ENCODE measurements at regions not wholly inside any gene's neighbourhood (a gene's known extent, or its start where the extent isn't known, plus 50 kb on each side); places are given as distances from the start of the nearest gene placed in this dataset.

DNA sequence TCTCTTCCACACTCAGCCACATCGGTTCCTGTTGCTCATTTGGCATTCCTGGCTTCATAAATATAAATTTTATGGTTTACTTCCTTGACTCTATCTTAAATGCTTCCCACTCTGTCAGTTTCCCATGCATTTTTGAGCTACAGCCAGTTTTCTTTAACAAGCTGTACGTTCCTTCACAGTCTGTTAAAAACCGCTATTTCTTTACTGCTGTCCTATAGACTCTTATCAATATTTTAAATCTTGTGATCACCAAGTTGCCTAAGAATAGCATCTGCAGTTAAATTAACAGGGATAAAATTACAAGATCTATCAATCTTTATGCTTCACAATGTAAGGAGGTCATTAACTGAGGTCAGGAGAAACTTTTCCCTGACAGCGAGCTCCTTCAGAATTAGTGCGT lies 103.1 kb upstream of the RHOBTB1 start:
- no peak for TF ChIP-seq FOXM1 (IDR thresholded peaks at IDR 0.05; ENCODE audit: borderline replicate concordance, low read depth)
- TF ChIP-seq EP300 (IDR thresholded peaks at IDR 0.05; ENCODE audit: borderline replicate concordance): no peak
- TF ChIP-seq CEBPB (IDR thresholded peaks at IDR 0.05): no peak
- TF ChIP-seq MAX (IDR thresholded peaks at IDR 0.05): no peak
- TF ChIP-seq ZBTB7A (IDR thresholded peaks at IDR 0.05; ENCODE audit: low read depth): no peak
- no peak for TF ChIP-seq TEAD4 (IDR thresholded peaks at IDR 0.05)
- no peak for TF ChIP-seq EGR1 (IDR thresholded peaks at IDR 0.05)
- no peak for TF ChIP-seq RAD21 (IDR thresholded peaks at IDR 0.05; ENCODE audit: low read depth)
- TF ChIP-seq REST (IDR thresholded peaks at IDR 0.05; ENCODE audit: low read depth): no peak
- no peak for TF ChIP-seq YY1 (IDR thresholded peaks at IDR 0.05; ENCODE audit: low read depth)
- no peak for TF ChIP-seq TAF1 (IDR thresholded peaks at IDR 0.05; ENCODE audit: low read depth)
- no peak for TF ChIP-seq TCF12 (IDR thresholded peaks at IDR 0.05; ENCODE audit: low read depth)
- no peak for TF ChIP-seq CREB1 (IDR thresholded peaks at IDR 0.05; ENCODE audit: low read depth)
- no peak for TF ChIP-seq NFIC (IDR thresholded peaks at IDR 0.05)
